WTC11 (cell line): ENCODE measurements at regions not wholly inside any gene's neighbourhood (a gene's known extent, or its start where the extent isn't known, plus 50 kb on each side); places are given as distances from the start of the nearest gene placed in this dataset.

ENCODE experiments used
- ATAC-seq: fragments of 200-7000 bp; cut with Tn5 transposase; 2 replicates; pipeline ENCODE4 v1.10.0; 2021; ENCODE audit warnings: mild to moderate bottlenecking, moderate library complexity
- CTCF ChIA-PET: fragments of 300-600 bp; sonication (Branson Sonifier 250); formaldehyde crosslinking; loops from one replicate; lab custom pipeline; 2021; ENCODE audit warnings: antibody characterized with exemption; lab: Charles Lee
- POLR2A ChIA-PET: fragments of 350-600 bp; sonication (Branson Sonifier 250); formaldehyde crosslinking; loops from one replicate; lab custom pipeline; 2021; ENCODE audit warnings: antibody characterized with exemption; lab: Charles Lee
- DNase-seq: peaks from one replicate; pipeline ENCODE4 v3.0.0; 2021; ENCODE audit warnings: low spot score
- H3K27ac Mint-ChIP-seq: 2 replicates; pipeline ENCODE4 v1.8.0; 2021; ENCODE audit warnings: mixed read lengths
- H3K27me3 Mint-ChIP-seq: 2 replicates; pipeline ENCODE4 v1.8.0; 2021; ENCODE audit warnings: low read depth, mild to moderate bottlenecking, moderate library complexity, mixed read lengths
- H3K36me3 Mint-ChIP-seq: 2 replicates; pipeline ENCODE4 v1.8.0; 2021; ENCODE audit warnings: mixed read lengths
- H3K4me1 Mint-ChIP-seq: 2 replicates; pipeline ENCODE4 v1.8.0; 2022; ENCODE audit warnings: mixed read lengths
- H3K4me3 Mint-ChIP-seq: 2 replicates; pipeline ENCODE4 v1.8.0; 2021; ENCODE audit warnings: mild to moderate bottlenecking, moderate library complexity, mixed read lengths
- H3K9me3 Mint-ChIP-seq: 2 replicates; pipeline ENCODE4 v1.8.0; 2021; ENCODE audit warnings: mixed read lengths
- ARID4B ChIP-seq: sonication (generic); formaldehyde crosslinking; IDR thresholded peaks from 2 replicates; pipeline ENCODE4 v1.8.0; 2023; ENCODE audit warnings: missing genetic modification reagents, mild to moderate bottlenecking, borderline replicate concordance
- ATF2 ChIP-seq: sonication (generic); formaldehyde crosslinking; IDR thresholded peaks from 2 replicates; pipeline ENCODE4 v1.8.1; 2022; ENCODE audit warnings: low read depth, missing genetic modification reagents, borderline replicate concordance
- CREM ChIP-seq: sonication (generic); formaldehyde crosslinking; IDR thresholded peaks from 2 replicates; pipeline ENCODE4 v1.8.1; 2022; ENCODE audit warnings: mild to moderate bottlenecking, missing genetic modification reagents, moderate library complexity
- EMX1 ChIP-seq: fragments of 250-450 bp; sonication (Bioruptor Pico); IDR thresholded peaks from 2 replicates; pipeline ENCODE4 v1.8.0; 2021; ENCODE audit warnings: mild to moderate bottlenecking
- FOXP4 ChIP-seq: sonication (generic); formaldehyde crosslinking; IDR thresholded peaks from 2 replicates; pipeline ENCODE4 v1.8.0; 2022; ENCODE audit warnings: mild to moderate bottlenecking, missing genetic modification reagents
- HMGA2 ChIP-seq: fragments of 250-450 bp; sonication (Bioruptor Pico); IDR thresholded peaks from 2 replicates; pipeline ENCODE4 v1.4.0; 2021; ENCODE audit warnings: mild to moderate bottlenecking, moderate library complexity
- JUN ChIP-seq: sonication (generic); formaldehyde crosslinking; IDR thresholded peaks from 2 replicates; pipeline ENCODE4 v1.8.0; 2023; ENCODE audit warnings: mild to moderate bottlenecking, missing genetic modification reagents
- NFATC4 ChIP-seq: fragments of 250-450 bp; sonication (Bioruptor Pico); IDR thresholded peaks from 2 replicates; pipeline ENCODE4 v1.9.0; 2021; ENCODE audit warnings: mild to moderate bottlenecking
- NR1H2 ChIP-seq: sonication (generic); formaldehyde crosslinking; IDR thresholded peaks from 2 replicates; pipeline ENCODE4 v1.9.0; 2021; ENCODE audit warnings: mild to moderate bottlenecking, moderate library complexity, missing genetic modification reagents
- NR2C2 ChIP-seq: sonication (generic); formaldehyde crosslinking; IDR thresholded peaks from 2 replicates; pipeline ENCODE4 v1.8.0; 2022; ENCODE audit warnings: mild to moderate bottlenecking, missing genetic modification reagents
- NR3C1 ChIP-seq: sonication (generic); formaldehyde crosslinking; conservative IDR thresholded peaks from 2 replicates; pipeline ENCODE4 v1.8.1; 2023; ENCODE audit warnings: low read depth, mild to moderate bottlenecking, missing genetic modification reagents
- PRRX2 ChIP-seq: fragments of 250-450 bp; sonication (Bioruptor Pico); IDR thresholded peaks from 2 replicates; pipeline ENCODE4 v1.8.0; 2021; ENCODE audit warnings: mild to moderate bottlenecking
- RORB ChIP-seq: fragments of 250-450 bp; sonication (Bioruptor Pico); IDR thresholded peaks from 2 replicates; pipeline ENCODE4 v1.9.0; 2021; ENCODE audit warnings: mild to moderate bottlenecking
- SOX15 ChIP-seq: fragments of 250-450 bp; sonication (Bioruptor Pico); IDR thresholded peaks from 2 replicates; pipeline ENCODE4 v1.9.0; 2021; ENCODE audit warnings: mild to moderate bottlenecking
- SP1 ChIP-seq: sonication (generic); formaldehyde crosslinking; conservative IDR thresholded peaks from 2 replicates; pipeline ENCODE4 v1.8.1; 2022; ENCODE audit warnings: missing genetic modification reagents
- STAT6 ChIP-seq: sonication (generic); formaldehyde crosslinking; conservative IDR thresholded peaks from 2 replicates; pipeline ENCODE4 v1.8.1; 2023; ENCODE audit warnings: mild to moderate bottlenecking, low read depth, missing genetic modification reagents, moderate library complexity
- USF1 ChIP-seq: sonication (generic); formaldehyde crosslinking; IDR thresholded peaks from 2 replicates; pipeline ENCODE4 v1.8.0; 2022; ENCODE audit warnings: mild to moderate bottlenecking, missing genetic modification reagents
- ZBTB21 ChIP-seq: sonication (generic); formaldehyde crosslinking; IDR thresholded peaks from 2 replicates; pipeline ENCODE4 v1.8.1; 2023; ENCODE audit warnings: mild to moderate bottlenecking, missing genetic modification reagents, borderline replicate concordance
- ZMAT4 ChIP-seq: fragments of 250-450 bp; sonication (Bioruptor Pico); IDR thresholded peaks from 2 replicates; pipeline ENCODE4 v1.9.0; 2021; ENCODE audit warnings: mild to moderate bottlenecking
- ZNF219 ChIP-seq: sonication (generic); formaldehyde crosslinking; IDR thresholded peaks from 2 replicates; pipeline ENCODE4 v1.8.0; 2023; ENCODE audit warnings: missing genetic modification reagents, mild to moderate bottlenecking, borderline replicate concordance
- ZNF263 ChIP-seq: sonication (generic); formaldehyde crosslinking; IDR thresholded peaks from 2 replicates; pipeline ENCODE4 v1.8.1; 2022; ENCODE audit warnings: low read depth, mild to moderate bottlenecking, moderate library complexity, missing genetic modification reagents
- ZNF396 ChIP-seq: fragments of 250-450 bp; sonication (Bioruptor Pico); IDR thresholded peaks from 2 replicates; pipeline ENCODE4 v1.8.0; 2021; ENCODE audit warnings: mild to moderate bottlenecking, moderate library complexity, borderline replicate concordance
- ZNF671 ChIP-seq: fragments of 250-450 bp; sonication (Bioruptor Pico); IDR thresholded peaks from 2 replicates; pipeline ENCODE4 v1.8.0; 2021; ENCODE audit warnings: mild to moderate bottlenecking

GRCh38 chr16:6031567-6031966, 934.0 kb upstream of the EEF2KMT start:
- Mint-ChIP-seq H3K9me3 (peaks cover 85% of the 10 kb centered on the region), H3K4me3 (no peak overlapping the region), H3K27me3 (peaks cover 4% of the 10 kb centered on the region; the same call in 1 of the 2 replicates), H3K27ac (no peak overlapping the region), H3K36me3 (peaks cover 83% of the 10 kb centered on the region), H3K4me1 (no peaks in the 10 kb centered on the region)
- ATAC-seq = no peak
- POLR2A ChIA-PET = no interaction called here
- CTCF ChIA-PET = no interaction called here
- TF ChIP-seq ARID4B (CRISPR knock-in tag) (no peak), ZNF219 (CRISPR knock-in tag) (no peak), ZNF263 (CRISPR knock-in tag) (no peak), STAT6 (CRISPR knock-in tag) (no peak), ZNF671 (CRISPR knock-in tag) (no peak), EMX1 (no peak), ZNF396 (no peak), HMGA2 (CRISPR knock-in tag) (no peak)
- DNase-seq = no peak

GRCh38 chr16:6031102-6031501, 933.5 kb upstream of the EEF2KMT start:
- Mint-ChIP-seq H3K9me3 (peaks cover 85% of the 10 kb centered on the region), H3K27ac (no peak overlapping the region), H3K36me3 (peaks cover 82% of the 10 kb centered on the region), H3K4me1 (no peaks in the 10 kb centered on the region), H3K27me3 (peaks cover 4% of the 10 kb centered on the region; the same call in 1 of the 2 replicates), H3K4me3 (no peak overlapping the region)
- DNase-seq (no peak), ATAC-seq (no peak)
- CTCF ChIA-PET = no interaction called here
- TF ChIP-seq NR2C2 (no peak), CREM (no peak), SP1 (CRISPR knock-in tag) (no peak), ATF2 (CRISPR knock-in tag) (no peak), ZBTB21 (CRISPR knock-in tag) (no peak), JUN (CRISPR knock-in tag) (no peak), FOXP4 (CRISPR knock-in tag) (no peak), NFATC4 (CRISPR knock-in tag) (no peak), NR1H2 (no peak), PRRX2 (CRISPR knock-in tag) (no peak), RORB (CRISPR knock-in tag) (no peak), NR3C1 (no peak), SOX15 (CRISPR knock-in tag) (no peak), ZMAT4 (CRISPR knock-in tag) (no peak), USF1 (CRISPR knock-in tag) (no peak)
- POLR2A ChIA-PET = no interaction called here
